Stimulated activated CD4-positive, alpha-beta T cell treated with anti-CD3 and anti-CD28 coated beads, Interleukin-1b, Interleukin-23, amount 100 ng/mL, for 1 hour (primary cell): ENCODE measurements at regions not wholly inside any gene's neighbourhood (a gene's known extent, or its start where the extent isn't known, plus 50 kb on each side); places are given as distances from the start of the nearest gene placed in this dataset.

Experiments
- DNase-seq, 2 donors: peaks; one replicate each; pipeline ENCODE4 v3.0.0-alpha.2; 2020; ENCODE audit warnings: low read depth in 2 of 2

GRCh38 chr17:77474292-77474988, 333.7 kb downstream of the SEC14L1 start:
- no peak for DNase-seq

DNA sequence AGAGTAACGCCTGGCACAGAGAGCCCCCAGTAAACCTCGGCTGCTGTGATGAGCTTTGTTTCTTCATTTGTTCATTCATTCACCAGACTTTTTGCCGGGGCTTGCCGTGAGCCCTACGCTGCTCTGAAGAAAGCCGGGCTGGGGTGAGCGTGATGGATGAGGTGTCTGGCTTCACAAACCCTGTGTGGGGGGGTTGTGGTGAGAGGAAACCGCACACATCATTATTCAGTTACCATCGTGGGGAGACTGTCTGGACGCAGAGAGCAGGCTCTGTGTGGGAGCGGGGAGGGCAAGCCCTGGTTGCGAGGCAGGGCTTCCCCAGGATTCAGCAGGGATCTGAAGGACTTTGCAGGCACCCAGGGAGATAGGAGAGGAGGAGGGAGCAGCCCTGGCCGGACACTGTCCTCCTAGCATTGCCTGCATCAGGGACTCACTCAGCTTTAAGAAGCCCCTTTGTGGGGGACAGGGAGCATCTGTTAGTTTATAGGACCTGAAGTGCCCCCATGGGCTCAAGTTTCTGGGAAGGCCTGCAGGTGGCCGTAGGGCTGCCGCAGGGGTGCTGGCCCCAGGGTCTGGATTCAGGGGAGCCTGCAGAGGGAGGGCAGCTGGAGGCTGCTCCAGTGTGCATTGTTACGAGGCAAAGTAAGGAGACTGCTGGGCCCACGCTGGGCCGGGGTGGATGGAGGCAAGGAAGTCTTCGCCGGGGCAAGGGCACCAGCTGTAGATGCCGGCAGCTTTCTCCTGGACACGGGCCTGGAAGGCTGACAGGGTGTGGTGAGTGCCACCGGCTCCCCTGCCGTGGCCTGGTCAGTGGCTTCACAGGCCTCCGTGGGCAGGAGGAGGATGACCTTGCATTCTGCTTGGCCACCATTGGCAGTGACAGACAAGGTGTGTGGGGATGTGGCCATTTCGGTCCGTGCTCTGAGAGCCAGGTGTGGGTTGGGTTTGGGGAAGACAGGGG, 334.5 kb downstream of the SEC14L1 start:
- DNase-seq: no peak

DNA sequence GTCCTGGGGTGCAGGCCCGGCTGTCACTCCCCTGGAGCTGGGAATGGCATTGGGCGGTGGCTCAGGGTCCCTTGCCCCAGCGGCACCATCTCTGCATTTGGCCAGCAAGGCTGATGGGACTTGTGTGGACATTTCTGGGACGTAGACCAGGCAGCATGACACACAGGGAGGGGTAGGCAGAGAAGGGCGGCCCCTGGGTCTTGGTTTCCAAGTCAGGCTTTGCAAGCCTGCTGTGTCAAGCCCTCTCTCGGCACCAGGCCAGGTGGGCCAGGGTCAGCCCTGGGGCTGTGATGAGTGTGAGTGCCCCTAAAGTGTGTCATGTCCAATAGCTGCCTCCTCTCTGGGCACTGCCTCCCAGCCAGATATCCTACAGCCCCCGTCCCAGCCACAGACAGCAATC, 335.2 kb downstream of the SEC14L1 start:
- DNase-seq: no peak

DNA sequence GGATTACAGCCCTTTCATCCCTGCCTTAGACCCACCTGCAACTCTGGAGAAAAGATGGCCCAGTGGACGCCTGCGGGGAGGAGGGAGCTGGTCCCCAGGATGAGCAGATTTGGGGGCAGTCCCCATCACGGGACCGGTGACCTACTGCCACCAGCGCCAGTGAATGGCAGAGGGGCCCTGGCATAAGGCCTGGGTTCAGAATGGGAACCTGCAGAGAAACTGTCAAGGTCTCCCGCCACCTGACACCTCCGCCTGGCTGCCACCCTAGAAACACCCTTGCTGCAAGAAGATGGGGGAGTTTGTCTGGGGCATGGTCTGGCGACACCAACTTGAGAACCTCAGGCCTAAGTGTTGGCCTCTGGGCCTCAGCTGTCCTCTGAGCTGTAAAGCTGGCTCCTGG, 335.7 kb downstream of the SEC14L1 start:
- DNase-seq: no peak

- no peak for DNase-seq
Observed at GRCh38 chr17:77476931-77477805, 336.4 kb downstream of the SEC14L1 start.

GRCh38 chr17:77478281-77478680, 337.5 kb downstream of the SEC14L1 start:
- DNase-seq: no peak

GRCh38 chr17:77478899-77479298, 338.1 kb downstream of the SEC14L1 start:
- no peak for DNase-seq

GRCh38 chr17:77479372-77480198, 338.8 kb downstream of the SEC14L1 start:
- no peak for DNase-seq

GRCh38 chr17:77480199-77480508, 339.4 kb downstream of the SEC14L1 start:
- no peak for DNase-seq

GRCh38 chr17:77480509-77481215, 339.9 kb downstream of the SEC14L1 start:
- no peak for DNase-seq

- no peak for DNase-seq
Observed at GRCh38 chr17:77481476-77482374, 341.0 kb downstream of the SEC14L1 start.

GRCh38 chr17:77482375-77483127, 341.8 kb downstream of the SEC14L1 start:
- DNase-seq: no peak

DNA sequence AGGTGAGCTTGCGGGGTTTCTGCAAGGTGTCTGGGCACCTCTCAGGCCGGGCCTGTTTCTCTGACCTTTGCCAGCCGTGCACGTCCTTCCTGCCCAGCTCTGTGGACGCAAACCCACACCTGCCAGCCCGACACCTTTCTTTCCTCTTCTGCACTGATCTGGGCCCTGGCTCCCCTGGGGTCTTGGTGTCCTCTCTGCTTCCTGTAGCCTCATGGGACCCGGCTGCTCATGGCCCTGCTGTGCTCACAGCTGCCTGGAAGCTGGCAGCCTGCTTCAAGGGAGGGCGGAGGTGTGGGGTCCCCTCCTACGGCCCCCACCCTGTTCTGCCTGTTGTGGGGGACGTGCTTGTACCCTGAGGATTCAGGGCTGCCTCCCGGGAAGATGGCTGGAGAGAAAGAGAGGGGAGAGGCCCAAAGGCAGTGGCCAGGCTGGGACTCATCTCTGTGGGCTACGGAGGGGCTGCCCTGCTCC, 342.4 kb downstream of the SEC14L1 start:
- DNase-seq: no peak

DNA sequence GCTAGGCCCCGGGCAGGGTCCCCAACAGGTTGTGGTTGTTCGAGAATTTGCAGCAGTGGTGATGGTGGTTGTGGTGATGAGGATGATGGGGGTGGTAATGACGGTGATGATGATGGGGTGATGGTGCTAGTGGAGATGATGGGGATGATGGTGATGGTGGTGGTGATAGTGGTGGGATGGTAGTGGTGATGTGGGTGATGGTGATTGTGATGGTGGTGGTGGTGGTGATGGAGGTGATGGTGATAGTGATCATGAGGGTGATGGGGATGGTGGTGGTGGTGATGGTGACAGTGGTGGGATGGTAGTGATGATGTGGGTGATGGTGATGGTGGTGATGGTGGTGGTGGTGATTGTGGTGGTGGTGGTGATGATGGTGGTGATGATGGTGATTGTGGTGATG, 343.3 kb downstream of the SEC14L1 start:
- no peak for DNase-seq

DNA sequence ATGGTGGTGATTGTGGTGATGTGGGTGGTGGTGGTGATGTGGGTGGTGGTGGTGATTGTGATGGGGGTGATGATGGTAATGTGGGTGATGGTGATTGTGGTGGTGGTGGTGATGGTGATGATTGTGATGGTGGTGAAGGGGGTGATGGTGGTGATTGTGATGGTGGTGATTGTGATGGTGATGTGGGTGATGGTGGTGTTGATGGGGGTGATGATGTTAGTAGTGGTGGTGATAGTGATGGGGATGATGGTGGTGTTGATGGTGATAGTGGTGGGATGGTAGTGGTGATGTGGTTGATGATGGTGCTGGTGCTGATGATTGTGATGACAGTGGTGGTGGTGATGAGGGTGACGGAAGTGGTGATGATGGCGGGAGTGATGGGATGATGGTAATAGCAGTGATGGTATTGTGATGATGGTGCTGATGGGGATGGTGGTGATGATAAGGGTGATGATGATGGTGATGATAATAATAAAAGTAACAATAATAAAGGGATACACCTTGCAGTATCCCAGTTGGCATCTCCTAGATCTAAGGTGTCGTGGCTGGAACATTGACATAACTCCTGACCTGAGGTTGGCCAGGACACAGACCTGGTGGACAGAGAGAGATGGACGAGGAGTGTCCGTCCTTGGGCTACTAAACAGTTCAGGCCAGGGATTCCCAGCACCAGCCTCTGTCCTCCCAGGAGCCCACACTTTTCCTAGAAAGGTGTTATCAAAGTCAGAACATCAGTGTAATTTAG, 344.5 kb downstream of the SEC14L1 start:
- DNase-seq: no peak

- DNase-seq: no peak
Observed at GRCh38 chr17:77487211-77487629, 346.5 kb downstream of the SEC14L1 start.

DNA sequence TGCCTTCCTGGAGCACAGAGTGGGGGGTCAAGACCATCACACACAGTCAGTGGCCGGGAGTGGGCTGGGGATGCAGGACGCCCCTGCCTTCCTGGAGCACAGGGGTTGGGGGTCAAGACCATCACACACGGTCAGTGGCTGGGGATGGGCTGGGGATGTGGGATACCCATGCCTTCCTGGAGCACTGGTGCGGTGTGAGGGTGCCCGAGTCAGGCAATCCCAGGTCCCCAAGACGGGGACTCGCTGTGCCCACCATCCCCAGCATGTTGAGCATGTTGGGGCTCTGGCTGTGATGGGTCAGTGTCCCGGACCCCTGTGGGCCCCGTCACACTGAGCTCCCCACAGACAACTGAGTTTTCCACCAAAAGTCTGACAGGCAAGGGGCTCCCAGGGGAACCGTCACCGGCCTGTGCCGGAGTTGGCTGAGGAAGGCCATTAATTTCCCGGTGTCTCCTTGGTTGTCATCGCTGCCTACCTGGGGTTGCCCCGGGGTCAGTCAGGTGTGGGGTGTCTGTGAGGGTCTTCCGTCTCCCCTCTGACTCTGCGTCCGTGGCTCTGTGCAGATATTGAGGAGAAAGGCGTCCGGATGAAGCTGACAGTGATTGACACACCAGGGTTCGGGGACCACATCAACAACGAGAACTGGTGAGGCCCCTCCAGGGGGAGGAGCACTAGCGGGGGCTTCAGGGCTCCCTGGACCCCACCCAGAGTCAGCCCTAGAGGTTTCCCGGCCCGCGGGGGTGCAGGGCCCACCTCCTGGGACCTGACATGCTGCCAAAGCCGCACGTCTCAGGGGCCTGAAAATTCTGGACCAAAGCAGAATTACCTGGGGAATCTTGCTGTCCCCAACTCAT, 347.1 kb downstream of the SEC14L1 start:
- no peak for DNase-seq
